Endothelial cell of umbilical vein (primary cell): ENCODE measurements at regions not wholly inside any gene's neighbourhood (a gene's known extent, or its start where the extent isn't known, plus 50 kb on each side); places are given as distances from the start of the nearest gene placed in this dataset.

ENCODE experiments used
- BruUV-seq: library from RNA; stranded (reverse); fragments of 400-500 nt; replicated peaks from 2 replicates; lab custom pipeline; 2021; lab: Mats Ljungman, UMichigan
- CTCF ChIA-PET: fragments of 300-600, 350-600 bp; sonication (Branson Sonifier 250); formaldehyde crosslinking; loops from one replicate; lab custom pipeline; 2021; ENCODE audit warnings: antibody characterized with exemption, inconsistent platforms; lab: Charles Lee
- POLR2A ChIA-PET: fragments of 300-600, 350-600 bp; sonication (Branson Sonifier 250); formaldehyde crosslinking; loops from one replicate; lab custom pipeline; 2021; ENCODE audit warnings: antibody characterized with exemption, inconsistent platforms; lab: Charles Lee
- DNase-seq: peaks from one replicate; pipeline ENCODE4 v3.0.0-alpha.2; 2011; ENCODE audit warnings: low read depth, low spot score
- FAIRE-seq: peaks from 2 replicates; lab custom pipeline; 2011; peaks lifted over from hg19 to GRCh38; lab: Jason Lieb, UNC
- H2AFZ ChIP-seq: 2 replicates; pipeline ENCODE4 v1.6.0; 2012; ENCODE audit warnings: low read depth, low read length, control low read depth, inconsistent platforms
- H3K27ac ChIP-seq: 2 replicates; pipeline ENCODE4 v1.5.1; 2011; ENCODE audit warnings: low read depth, mild to moderate bottlenecking, control low read depth, low read length, moderate library complexity; ENCODE audit not compliant: insufficient read depth
- H3K27me3 ChIP-seq, 2 experiments: 2 replicates each; pipeline versions ENCODE4 v1.6.0 to v1.6.1; 2011; ENCODE audit warnings: low read length in 2 of 2, mixed read lengths in 1 of 2; ENCODE audit not compliant: control insufficient read depth in 2 of 2, insufficient read depth in 2 of 2
- H3K36me3 ChIP-seq, 2 experiments: 2 replicates in 1 of 2; 3 replicates in 1 of 2; pipeline ENCODE4 v1.5.1; 2011; ENCODE audit warnings: low read length in 2 of 2, mild to moderate bottlenecking in 1 of 2, moderate library complexity in 1 of 2; ENCODE audit not compliant: control insufficient read depth in 2 of 2, insufficient read depth in 2 of 2; ENCODE audit errors: extremely low read depth in 1 of 2
- H3K4me1 ChIP-seq: 3 replicates; pipeline ENCODE4 v1.5.1; 2011; ENCODE audit warnings: mild to moderate bottlenecking, low read length; ENCODE audit not compliant: control insufficient read depth, insufficient read depth; ENCODE audit errors: extremely low read depth
- H3K4me2 ChIP-seq: 2 replicates; pipeline ENCODE4 v1.6.1; 2011; ENCODE audit warnings: low read length, control low read depth, mixed read lengths; ENCODE audit not compliant: insufficient read depth
- H3K4me3 ChIP-seq, 3 experiments: fragments of 200-600 bp in 1 of 3; sonication (generic), shearing (Covaris generic) in 1 of 3; replicated peaks in 1 of 3; 2 replicates each; pipeline ENCODE4 v1.5.1; 2011 to 2016; ENCODE audit warnings: control low read depth in 3 of 3, low read length in 3 of 3, mild to moderate bottlenecking in 2 of 3, inconsistent platforms in 1 of 3, low read depth in 1 of 3, moderate library complexity in 1 of 3; ENCODE audit not compliant: insufficient read depth in 1 of 3
- H3K79me2 ChIP-seq: 2 replicates; pipeline ENCODE4 v1.6.0; 2012; ENCODE audit warnings: low read length, inconsistent platforms; ENCODE audit not compliant: control insufficient read depth, insufficient read depth
- H3K9ac ChIP-seq: replicated peaks from 2 replicates; pipeline ENCODE3; 2011; ENCODE audit warnings: low read length, control low read depth; ENCODE audit not compliant: insufficient read depth; ENCODE audit errors: extremely low read depth
- H3K9me1 ChIP-seq: replicated peaks from 3 replicates; pipeline ENCODE4 v1.6.0; 2011; ENCODE audit warnings: mild to moderate bottlenecking, low read length; ENCODE audit not compliant: control insufficient read depth, insufficient read depth; ENCODE audit errors: extremely low read depth
- H3K9me3 ChIP-seq: replicated peaks from 2 replicates; pipeline ENCODE4 v1.5.1; 2012; ENCODE audit warnings: low read length, inconsistent platforms; ENCODE audit not compliant: control insufficient read depth, insufficient read depth
- H4K20me1 ChIP-seq: replicated peaks from 2 replicates; pipeline ENCODE3; 2011; ENCODE audit warnings: mild to moderate bottlenecking, low read length; ENCODE audit not compliant: control insufficient read depth, insufficient read depth; ENCODE audit errors: extremely low read depth
- CTCF ChIP-seq, 2 donors: IDR thresholded peaks; 1 replicate in 1 of 2; 2 replicates in 1 of 2; pipeline ENCODE4 v1.5.1; 2011; ENCODE audit warnings: low read length in 2 of 2, mild to moderate bottlenecking in 2 of 2, moderate library complexity in 2 of 2, control low read depth in 1 of 2, inconsistent platforms in 1 of 2, low read depth in 1 of 2; ENCODE audit not compliant: insufficient read depth in 1 of 2; ENCODE audit errors: extremely low read depth in 1 of 2
- EZH2 ChIP-seq: IDR thresholded peaks from 2 replicates; pipeline ENCODE4 v1.6.1; 2012; ENCODE audit warnings: borderline replicate concordance, low read depth, mild to moderate bottlenecking, moderate library complexity, low read length, inconsistent platforms; ENCODE audit not compliant: severe bottlenecking
- FOS ChIP-seq: IDR thresholded peaks from 2 replicates; pipeline ENCODE4 v1.6.1; 2011; ENCODE audit warnings: mild to moderate bottlenecking, low read length, moderate library complexity, borderline replicate concordance; ENCODE audit not compliant: insufficient read depth
- GATA2 ChIP-seq: IDR thresholded peaks from 2 replicates; pipeline ENCODE4 v1.7.0; 2011; ENCODE audit warnings: low read depth, mild to moderate bottlenecking, moderate library complexity, mixed read lengths, low read length; ENCODE audit not compliant: insufficient read length, insufficient read depth
- JUN ChIP-seq: IDR thresholded peaks from 2 replicates; pipeline ENCODE4 v1.6.1; 2011; ENCODE audit warnings: borderline replicate concordance, low read depth; ENCODE audit not compliant: insufficient read length, insufficient read depth
- MAX ChIP-seq: IDR thresholded peaks from 2 replicates; pipeline ENCODE4 v1.6.1; 2011; ENCODE audit not compliant: insufficient read depth, insufficient read length
- MYC ChIP-seq: IDR thresholded peaks from one replicate; pipeline ENCODE4 v1.6.1; 2011; ENCODE audit warnings: mild to moderate bottlenecking, low read depth, low read length
- POLR2A ChIP-seq: IDR thresholded peaks from 2 replicates; pipeline ENCODE4 v1.6.1; 2012; ENCODE audit warnings: low read depth, mild to moderate bottlenecking, control low read depth, low read length
- POLR2AphosphoS5 ChIP-seq: IDR thresholded peaks from 2 replicates; pipeline ENCODE4 v1.6.1; 2012; ENCODE audit warnings: low read depth, mild to moderate bottlenecking, control low read depth, low read length, moderate library complexity; ENCODE audit not compliant: insufficient read depth
- dilution Hi-C: fragments of 300-500 bp; cut with MboI; formaldehyde crosslinking; loops from one replicate; pipeline ENCODE4 v1.15.0; 2019; ENCODE audit warnings: low sequenced_read_pairs; ENCODE audit not compliant: extremely low pct_ligation_motif_present
- intact Hi-C: fragments of 100-400 bp; cut with micrococcal nuclease; formaldehyde crosslinking; loops from one replicate; pipeline ENCODE4 v1.10.0; 2022

GRCh38 chr3:151560738-151561137 is 99.9 kb upstream of the IGSF10 start:
- H3K4me1 ChIP-seq = no peaks in the 10 kb centered on the region
- no peak overlapping the region for H3K4me2 ChIP-seq
- intact Hi-C loops = no loop called here
- H3K4me3 ChIP-seq = no peak overlapping the region
- H4K20me1 ChIP-seq = no peaks in the 10 kb centered on the region
- FAIRE-seq (peak; percentile 15), DNase-seq (no peak)
- no peak for TF ChIP-seq JUN
- TF ChIP-seq POLR2AphosphoS5 = no peak
- no peak for TF ChIP-seq FOS
- CTCF ChIA-PET = no interaction called here
- no peaks in the 10 kb centered on the region for H3K9me1 ChIP-seq
- no peaks in the 10 kb centered on the region for H3K27me3 ChIP-seq
- no peaks in the 10 kb centered on the region for H3K9me3 ChIP-seq
- no peak overlapping the region for H3K9ac ChIP-seq
- dilution Hi-C loops = no loop called here
- no peak overlapping the region for H3K27ac ChIP-seq
- BruUV-seq = no TSS peak
- H3K36me3 ChIP-seq = no peaks in the 10 kb centered on the region
- H2AFZ ChIP-seq = no peak overlapping the region
- H3K79me2 ChIP-seq = no peaks in the 10 kb centered on the region
- POLR2A ChIA-PET = no interaction called here

GRCh38 chr3:151559736-151560135 is 98.9 kb upstream of the IGSF10 start:
- H3K9me1 ChIP-seq = no peaks in the 10 kb centered on the region
- no peak overlapping the region for H3K4me2 ChIP-seq
- no peak overlapping the region for H3K27ac ChIP-seq
- H4K20me1 ChIP-seq = no peaks in the 10 kb centered on the region
- no peak for TF ChIP-seq POLR2AphosphoS5
- no peak for TF ChIP-seq MYC
- TF ChIP-seq EZH2 = no peak
- TF ChIP-seq MAX = no peak
- TF ChIP-seq JUN = no peak
- TF ChIP-seq FOS = no peak
- TF ChIP-seq POLR2A = no peak
- no peak for TF ChIP-seq CTCF (IDR thresholded peaks at IDR 0.05; ENCODE audit: extremely low read depth in 1 of 2, insufficient read depth in 1 of 2, low read depth in 1 of 2, low read length in 2 of 2)
- TF ChIP-seq GATA2 = no peak
- FAIRE-seq = no peak
- BruUV-seq = no TSS peak
- H3K9me3 ChIP-seq = no peaks in the 10 kb centered on the region
- ChIA-PET POLR2A (no interaction called here), CTCF (no interaction called here)
- H3K9ac ChIP-seq = no peak overlapping the region
- H3K36me3 ChIP-seq = no peaks in the 10 kb centered on the region
- no peaks in the 10 kb centered on the region for H3K79me2 ChIP-seq
- intact Hi-C loops = no loop called here
- H3K4me3 ChIP-seq = no peak overlapping the region
- DNase-seq = no peak
- H3K4me1 ChIP-seq = no peaks in the 10 kb centered on the region
- no peaks in the 10 kb centered on the region for H3K27me3 ChIP-seq
- dilution Hi-C loops = no loop called here
- H2AFZ ChIP-seq = no peak overlapping the region
